ENCODE measurements at regions not wholly inside any gene's neighbourhood (a gene's known extent, or its start where the extent isn't known, plus 50 kb on each side); places are given as distances from the start of the nearest gene placed in this dataset.

DNA sequence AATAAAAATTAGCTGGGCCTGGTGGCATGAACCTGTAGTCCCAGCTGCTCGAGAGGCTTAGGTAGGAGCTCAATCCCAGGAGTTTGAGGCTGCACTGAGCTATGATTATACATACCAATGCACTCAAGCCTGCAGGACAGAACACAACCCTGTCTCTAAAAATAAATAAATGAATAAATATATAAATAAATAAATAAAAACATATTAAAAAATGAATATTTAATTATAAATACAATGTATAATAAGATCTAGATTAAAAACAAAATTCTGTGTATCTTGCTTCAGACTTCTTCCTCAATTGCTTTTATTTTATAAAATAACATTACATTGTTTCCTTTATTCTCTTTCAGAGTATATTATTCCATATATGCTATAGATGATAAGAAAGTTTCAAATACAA, 1964.1 kb downstream of the PCDH9 start:
- Histone ChIP-seq H3K36me3 (ENCODE audit: control insufficient read depth, insufficient read depth, low read length) (no peaks in the 10 kb centered on the region), H3K4me3 (ENCODE audit: low read length) (no peak overlapping the region), H3K4ac (ENCODE audit: low read depth, low read length) (no peak overlapping the region), H3K27ac (ENCODE audit: low read depth, low read length) (no peak overlapping the region), H4K5ac (ENCODE audit: low read length) (no peak overlapping the region), H3K56ac (ENCODE audit: low read length) (no peak overlapping the region), H3K79me1 (ENCODE audit: low read length) (no peaks in the 10 kb centered on the region), H2BK5ac (ENCODE audit: low read length) (no peak overlapping the region), H2BK15ac (replicated peaks; ENCODE audit: low read depth) (no peak overlapping the region), H3K27me3 (ENCODE audit: insufficient read depth, low read length, poor library complexity) (no peaks in the 10 kb centered on the region), H2BK120ac (ENCODE audit: low read depth, low read length) (no peak overlapping the region), H3K4me1 (ENCODE audit: control insufficient read depth, low read depth, low read length) (no peaks in the 10 kb centered on the region), H2AK5ac (ENCODE audit: low read length) (no peak overlapping the region), H3K79me2 (ENCODE audit: control insufficient read depth, insufficient read depth, low read length) (no peaks in the 10 kb centered on the region), H3K9ac (ENCODE audit: low read length) (no peak overlapping the region), H3K18ac (ENCODE audit: low read length) (no peak overlapping the region), H3K4me2 (ENCODE audit: low read length) (no peak overlapping the region), H4K8ac (ENCODE audit: low read depth, low read length) (no peak overlapping the region), H3K23ac (ENCODE audit: low read length) (no peak overlapping the region)
- WGBS (ENCODE audit: extremely low coverage, insufficient coverage, low lambda C conversion rate), result no CpG with 5 or more reads among the region's 1 CpG
- DNase-seq, result no peak

DNA sequence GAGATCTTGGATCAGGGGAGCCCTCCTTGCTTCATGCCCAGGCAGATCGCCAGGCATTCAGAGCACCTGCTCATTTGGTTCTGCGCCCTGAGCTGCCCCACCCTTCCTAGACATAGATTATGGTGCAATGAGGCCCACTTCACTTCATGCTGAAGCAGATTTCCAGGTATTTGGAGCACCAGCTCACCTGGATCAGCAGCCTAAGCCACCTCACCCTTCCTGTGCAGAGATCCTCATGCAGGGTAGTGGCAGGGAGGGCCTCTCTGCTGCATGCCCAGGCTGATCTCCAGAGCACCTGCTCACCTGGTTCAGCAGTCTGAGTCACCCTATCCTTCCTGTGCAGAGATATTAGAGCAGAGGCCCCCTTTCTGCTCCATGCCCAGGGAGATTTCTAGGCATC, 1966.1 kb downstream of the PCDH9 start:
- DNase-seq, result no peak
- Histone ChIP-seq H2BK15ac (replicated peaks; ENCODE audit: low read depth) (no peak overlapping the region), H3K56ac (ENCODE audit: low read length) (no peak overlapping the region), H3K4me3 (ENCODE audit: low read length) (no peak overlapping the region), H2BK120ac (ENCODE audit: low read depth, low read length) (no peak overlapping the region), H2AK5ac (ENCODE audit: low read length) (no peak overlapping the region), H4K5ac (ENCODE audit: low read length) (no peak overlapping the region), H3K36me3 (ENCODE audit: control insufficient read depth, insufficient read depth, low read length) (no peaks in the 10 kb centered on the region), H4K8ac (ENCODE audit: low read depth, low read length) (no peak overlapping the region), H3K4ac (ENCODE audit: low read depth, low read length) (no peak overlapping the region), H3K4me1 (ENCODE audit: control insufficient read depth, low read depth, low read length) (no peaks in the 10 kb centered on the region), H3K79me1 (ENCODE audit: low read length) (no peaks in the 10 kb centered on the region), H3K9ac (ENCODE audit: low read length) (no peak overlapping the region), H3K79me2 (ENCODE audit: control insufficient read depth, insufficient read depth, low read length) (no peaks in the 10 kb centered on the region), H3K23ac (ENCODE audit: low read length) (no peak overlapping the region), H3K27ac (ENCODE audit: low read depth, low read length) (no peak overlapping the region), H3K27me3 (ENCODE audit: insufficient read depth, low read length, poor library complexity) (no peaks in the 10 kb centered on the region), H3K4me2 (ENCODE audit: low read length) (no peak overlapping the region), H2BK5ac (ENCODE audit: low read length) (no peak overlapping the region), H3K18ac (ENCODE audit: low read length) (no peak overlapping the region)
- no CpG with 5 or more reads among the region's 2 CpGs for WGBS (ENCODE audit: extremely low coverage, insufficient coverage, low lambda C conversion rate)

DNA sequence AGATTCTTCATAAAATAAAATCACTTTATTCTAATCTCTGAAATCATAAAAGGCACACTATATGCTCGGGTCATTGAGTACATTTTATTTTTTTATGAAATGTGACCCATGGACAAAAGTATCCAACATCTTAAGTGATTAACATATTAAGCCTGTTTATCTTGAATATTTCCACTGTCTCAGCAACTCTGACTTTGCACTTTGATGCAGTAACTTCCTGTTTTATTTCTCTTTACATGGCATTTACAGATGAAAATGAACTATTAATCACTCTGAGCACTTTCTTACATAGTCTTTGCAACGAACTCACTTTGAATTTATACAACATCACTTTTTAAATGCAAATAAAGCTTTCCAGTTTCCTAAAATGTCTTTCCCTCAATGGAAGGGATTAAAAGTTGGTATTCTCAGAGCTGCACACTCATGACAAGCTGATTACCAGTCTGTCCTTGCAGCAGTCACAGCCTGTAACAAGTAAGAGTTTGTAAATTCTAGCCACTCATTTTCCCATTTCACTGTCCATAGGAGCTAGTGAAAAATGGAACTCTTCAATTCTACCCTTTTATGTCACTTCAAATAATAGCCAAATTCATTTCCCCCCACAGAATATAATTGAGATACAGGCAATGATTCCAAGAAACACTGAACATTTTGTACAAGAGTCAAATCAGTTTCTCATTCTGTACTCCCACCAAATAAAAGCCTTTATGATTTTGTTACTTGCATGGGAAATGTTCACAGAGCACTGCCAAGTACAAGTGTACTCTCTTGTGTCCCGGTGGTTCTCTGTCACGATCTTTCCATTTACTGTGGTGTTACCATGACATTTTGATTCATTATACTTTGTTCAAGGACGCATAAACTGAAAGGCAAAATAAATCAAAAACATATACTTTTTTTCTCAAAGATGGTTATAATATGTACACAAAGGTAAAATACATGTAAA, 1968.9 kb downstream of the PCDH9 start:
- Histone ChIP-seq H3K79me1 (ENCODE audit: low read length) (no peaks in the 10 kb centered on the region), H3K79me2 (ENCODE audit: control insufficient read depth, insufficient read depth, low read length) (no peaks in the 10 kb centered on the region), H2AK5ac (ENCODE audit: low read length) (no peak overlapping the region), H4K8ac (ENCODE audit: low read depth, low read length) (no peak overlapping the region), H3K9ac (ENCODE audit: low read length) (no peak overlapping the region), H3K4ac (ENCODE audit: low read depth, low read length) (no peak overlapping the region), H3K4me2 (ENCODE audit: low read length) (no peak overlapping the region), H3K4me3 (ENCODE audit: low read length) (no peak overlapping the region), H4K5ac (ENCODE audit: low read length) (no peak overlapping the region), H2BK5ac (ENCODE audit: low read length) (no peak overlapping the region), H2BK120ac (ENCODE audit: low read depth, low read length) (no peak overlapping the region), H3K18ac (ENCODE audit: low read length) (no peak overlapping the region), H3K36me3 (ENCODE audit: control insufficient read depth, insufficient read depth, low read length) (no peaks in the 10 kb centered on the region), H3K27ac (ENCODE audit: low read depth, low read length) (no peak overlapping the region), H3K27me3 (ENCODE audit: insufficient read depth, low read length, poor library complexity) (no peaks in the 10 kb centered on the region), H3K4me1 (ENCODE audit: control insufficient read depth, low read depth, low read length) (no peaks in the 10 kb centered on the region), H2BK15ac (replicated peaks; ENCODE audit: low read depth) (no peak overlapping the region), H3K23ac (ENCODE audit: low read length) (no peak overlapping the region), H3K56ac (ENCODE audit: low read length) (no peak overlapping the region)
- no peak for DNase-seq
- no CpG with 5 or more reads among the region's 5 CpGs for WGBS (ENCODE audit: extremely low coverage, insufficient coverage, low lambda C conversion rate)

DNA sequence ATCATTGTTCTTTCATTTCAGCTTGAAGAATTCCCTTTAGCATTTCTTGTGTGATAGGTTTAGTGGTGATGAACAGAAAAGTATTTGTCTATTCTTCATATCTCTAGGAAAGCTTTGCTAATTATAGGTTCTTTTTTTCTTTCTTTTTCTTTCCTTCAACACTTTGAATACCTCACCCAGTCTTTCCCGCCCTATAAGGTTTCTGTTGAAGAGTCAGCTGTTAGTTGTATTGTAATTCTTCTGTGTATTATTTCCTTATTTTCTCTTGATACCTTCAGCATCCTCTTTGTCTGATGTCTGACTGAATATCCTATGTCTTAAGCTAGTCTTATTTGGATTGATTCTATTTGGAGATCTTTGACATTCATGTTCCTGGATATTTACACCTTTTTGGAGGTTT, 1989.4 kb downstream of the PCDH9 start:
- no peak overlapping the region for H2BK5ac ChIP-seq (ENCODE audit: low read length)
- no peak overlapping the region for H3K4me3 ChIP-seq (ENCODE audit: low read length)
- H2AK5ac ChIP-seq (ENCODE audit: low read length), result no peak overlapping the region
- no peak overlapping the region for H3K4ac ChIP-seq (ENCODE audit: low read depth, low read length)
- no peak overlapping the region for H3K4me2 ChIP-seq (ENCODE audit: low read length)
- H3K9ac ChIP-seq (ENCODE audit: low read length), result no peak overlapping the region
- H3K79me1 ChIP-seq (ENCODE audit: low read length), result no peaks in the 10 kb centered on the region
- H2BK120ac ChIP-seq (ENCODE audit: low read depth, low read length), result no peak overlapping the region
- H3K4me1 ChIP-seq (ENCODE audit: control insufficient read depth, low read depth, low read length), result no peaks in the 10 kb centered on the region
- no peak overlapping the region for H3K18ac ChIP-seq (ENCODE audit: low read length)
- no CpG with 5 or more reads among the region's 1 CpG for WGBS (ENCODE audit: extremely low coverage, insufficient coverage, low lambda C conversion rate)
- no peak overlapping the region for H3K56ac ChIP-seq (ENCODE audit: low read length)
- no peak overlapping the region for H3K23ac ChIP-seq (ENCODE audit: low read length)
- no peaks in the 10 kb centered on the region for H3K27me3 ChIP-seq (ENCODE audit: insufficient read depth, low read length, poor library complexity)
- H3K79me2 ChIP-seq (ENCODE audit: control insufficient read depth, insufficient read depth, low read length), result no peaks in the 10 kb centered on the region
- no peak overlapping the region for H4K8ac ChIP-seq (ENCODE audit: low read depth, low read length)
- H3K27ac ChIP-seq (ENCODE audit: low read depth, low read length), result no peak overlapping the region
- no peak overlapping the region for H4K5ac ChIP-seq (ENCODE audit: low read length)
- no peaks in the 10 kb centered on the region for H3K36me3 ChIP-seq (ENCODE audit: control insufficient read depth, insufficient read depth, low read length)
- H2BK15ac ChIP-seq (replicated peaks; ENCODE audit: low read depth), result no peak overlapping the region
- DNase-seq, result no peak

DNA sequence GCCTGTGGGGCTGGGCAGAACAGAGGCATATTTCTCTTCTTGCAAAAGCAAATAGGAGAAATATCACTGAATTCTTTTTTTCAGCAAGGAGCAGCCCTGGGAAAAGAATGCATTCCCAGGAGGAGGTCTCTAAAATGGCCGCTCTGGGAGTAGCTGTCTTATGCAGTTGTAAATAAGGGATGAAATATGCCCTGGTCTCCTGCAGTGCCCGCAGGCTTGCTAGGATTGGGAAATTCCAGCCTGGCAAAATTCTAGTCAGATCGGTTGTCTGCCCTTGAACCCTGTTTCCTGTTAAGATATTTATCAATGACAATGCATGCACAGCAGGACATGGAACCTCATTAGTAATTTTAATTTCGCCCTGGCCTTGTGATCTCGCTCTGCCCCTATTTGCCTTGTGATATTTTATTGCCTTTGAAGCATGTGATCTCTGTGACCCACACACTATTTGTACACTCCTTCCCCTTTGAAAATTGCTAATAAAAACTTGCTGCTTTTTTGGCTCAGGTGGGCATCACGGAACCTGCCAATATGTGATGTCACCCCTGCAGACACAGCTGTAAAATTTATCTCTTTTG, 1993.2 kb downstream of the PCDH9 start:
- Histone ChIP-seq H2AK5ac (ENCODE audit: low read length) (no peak overlapping the region), H3K23ac (ENCODE audit: low read length) (no peak overlapping the region), H3K4me3 (ENCODE audit: low read length) (no peak overlapping the region), H2BK120ac (ENCODE audit: low read depth, low read length) (no peak overlapping the region), H3K4ac (ENCODE audit: low read depth, low read length) (no peak overlapping the region), H3K36me3 (ENCODE audit: control insufficient read depth, insufficient read depth, low read length) (no peaks in the 10 kb centered on the region), H3K18ac (ENCODE audit: low read length) (no peak overlapping the region), H3K27me3 (ENCODE audit: insufficient read depth, low read length, poor library complexity) (no peaks in the 10 kb centered on the region), H4K8ac (ENCODE audit: low read depth, low read length) (no peak overlapping the region), H3K27ac (ENCODE audit: low read depth, low read length) (no peak overlapping the region), H3K4me1 (ENCODE audit: control insufficient read depth, low read depth, low read length) (no peaks in the 10 kb centered on the region), H3K4me2 (ENCODE audit: low read length) (no peak overlapping the region), H3K79me2 (ENCODE audit: control insufficient read depth, insufficient read depth, low read length) (no peaks in the 10 kb centered on the region), H2BK5ac (ENCODE audit: low read length) (no peak overlapping the region), H3K9ac (ENCODE audit: low read length) (no peak overlapping the region), H4K5ac (ENCODE audit: low read length) (no peak overlapping the region), H2BK15ac (replicated peaks; ENCODE audit: low read depth) (no peak overlapping the region), H3K79me1 (ENCODE audit: low read length) (no peaks in the 10 kb centered on the region), H3K56ac (ENCODE audit: low read length) (no peak overlapping the region)
- peak; percentile 14 for DNase-seq
- WGBS (ENCODE audit: extremely low coverage, insufficient coverage, low lambda C conversion rate), result no CpG with 5 or more reads among the region's 6 CpGs
